GM04503 (cell line): ENCODE measurements at regions not wholly inside any gene's neighbourhood (a gene's known extent, or its start where the extent isn't known, plus 50 kb on each side); places are given as distances from the start of the nearest gene placed in this dataset.
"Not testable (repeated sequence)": the region's sequence is repeated elsewhere in the genome, so short reads cannot be mapped to it uniquely, and the experiment has no call there.

Experiments
- DNase-seq: peaks from one replicate; pipeline ENCODE4 v3.0.0-alpha.2; 2012; ENCODE audit warnings: low read depth

- peak; percentile 81 for DNase-seq
Measured at GRCh38 chrX:111041018-111041462, 55.0 kb upstream of the PAK3 start.

GRCh38 chrX:111040377-111041017 lies 55.5 kb upstream of the PAK3 start:
- DNase-seq, result no peak

DNA sequence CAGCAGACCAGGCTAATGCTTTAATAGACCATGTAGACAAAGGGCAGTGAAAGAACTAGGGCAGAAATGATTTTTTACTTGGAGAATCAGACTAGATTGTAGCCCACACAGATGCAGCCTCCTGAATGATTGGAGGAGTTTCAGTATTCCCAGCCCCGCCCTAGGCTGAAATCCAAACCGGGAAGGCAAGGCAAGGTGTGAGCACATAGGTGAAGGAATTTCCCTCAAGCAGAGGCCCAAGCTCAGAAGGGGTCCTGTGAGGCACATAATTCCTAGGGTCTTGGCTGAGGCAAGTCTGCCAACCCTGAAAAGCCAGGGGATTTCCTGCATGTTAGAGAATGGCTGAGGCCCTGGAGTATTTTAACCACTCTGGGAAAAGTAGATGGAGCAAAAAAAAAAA lies 56.4 kb upstream of the PAK3 start:
- DNase-seq, result no peak

- DNase-seq, result no peak
Measured at GRCh38 chrX:111035991-111036390, 60.0 kb upstream of the PAK3 start.

DNA sequence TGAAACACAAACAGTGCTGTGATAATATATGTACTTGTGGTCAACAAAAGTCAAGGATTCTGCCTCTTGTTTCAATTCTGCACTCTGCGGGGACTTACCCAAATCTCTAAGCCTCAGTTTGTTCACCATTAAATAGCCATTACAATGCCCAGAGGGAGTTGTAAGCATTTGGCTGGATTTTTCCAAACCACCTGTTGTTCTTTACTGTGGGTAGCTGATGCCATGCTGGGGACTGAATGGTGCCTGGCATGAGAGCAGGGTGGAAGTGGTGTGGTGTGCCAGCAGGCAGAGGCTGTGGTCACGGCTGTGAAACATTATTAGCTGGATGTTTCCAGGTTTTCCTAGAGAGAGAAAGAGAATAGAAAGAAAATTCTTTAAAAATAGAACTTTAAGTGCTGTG lies 60.7 kb upstream of the PAK3 start:
- DNase-seq, result no peak

- DNase-seq, result not testable (repeated sequence)
Measured at GRCh38 chrX:111022998-111023397, 73.0 kb upstream of the PAK3 start.

GRCh38 chrX:111020283-111020682 lies 75.7 kb upstream of the PAK3 start:
- no peak for DNase-seq

- no peak for DNase-seq
Measured at GRCh38 chrX:111013778-111014455, 82.1 kb upstream of the PAK3 start.

GRCh38 chrX:111010111-111010510 lies 85.9 kb upstream of the PAK3 start:
- DNase-seq, result no peak

- no peak for DNase-seq
Measured at GRCh38 chrX:111009256-111009655, 86.7 kb upstream of the PAK3 start.

GRCh38 chrX:111008126-111008525 lies 87.9 kb upstream of the PAK3 start:
- DNase-seq, result no peak

DNA sequence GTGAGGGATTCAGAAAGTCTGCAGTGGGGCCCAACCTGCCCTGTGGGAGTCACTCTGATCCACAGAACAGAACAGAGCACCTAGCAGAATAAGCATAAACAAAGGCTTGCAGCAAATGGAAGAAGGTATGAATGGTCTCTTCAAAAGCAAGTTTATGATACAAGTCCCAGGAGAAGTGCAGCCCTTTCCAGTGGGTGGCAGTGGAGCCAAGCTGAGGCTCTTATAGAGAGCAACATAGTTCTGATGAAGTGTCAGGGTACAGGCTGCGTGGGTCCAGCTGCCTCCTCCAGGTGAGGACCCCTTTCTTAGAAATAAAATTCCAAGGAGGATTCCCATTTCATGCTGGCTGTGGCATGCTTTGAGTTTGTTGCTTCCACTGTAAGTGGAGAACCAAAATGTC lies 88.8 kb upstream of the PAK3 start:
- no peak for DNase-seq

- DNase-seq, result no peak
Measured at GRCh38 chrX:111006116-111006515, 89.9 kb upstream of the PAK3 start.

DNA sequence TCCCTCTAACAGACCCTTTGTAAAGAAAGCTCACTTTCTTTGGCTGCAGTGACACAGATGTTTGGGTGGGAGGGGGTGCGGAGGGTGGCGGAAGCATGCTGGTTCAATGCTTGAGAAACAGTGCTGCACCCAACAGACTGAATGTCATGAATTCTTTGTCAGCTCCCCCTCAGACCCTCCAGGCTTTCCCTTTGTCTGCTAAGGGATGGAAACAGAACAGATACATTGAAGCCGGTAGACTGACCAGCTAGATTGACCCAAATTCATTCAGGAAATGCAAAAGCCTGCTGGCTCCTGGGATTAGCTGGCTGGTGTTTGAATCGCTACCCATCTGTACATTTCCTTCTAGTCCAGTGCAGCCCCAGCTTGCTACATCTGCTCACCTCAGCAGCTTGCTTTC lies 90.8 kb upstream of the PAK3 start:
- DNase-seq, result no peak

DNA sequence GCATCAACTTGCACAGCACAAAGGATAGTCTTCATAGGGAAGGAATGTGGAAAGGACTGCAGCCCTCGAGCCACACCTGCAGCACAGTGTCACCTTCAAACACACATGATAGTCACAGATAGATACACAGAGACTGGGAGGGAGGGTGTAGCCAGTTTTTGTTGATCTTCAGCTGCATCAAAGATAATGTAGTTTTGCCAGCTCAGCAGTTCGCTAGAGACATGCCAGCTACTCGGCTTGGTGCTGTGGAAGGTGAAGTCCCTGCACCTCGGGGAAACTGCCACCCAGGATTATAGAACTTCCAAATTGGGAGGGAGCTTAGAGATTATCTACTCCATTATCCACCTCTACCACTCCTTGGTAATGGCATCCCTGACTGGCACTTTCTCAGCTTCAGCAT lies 92.9 kb upstream of the PAK3 start:
- no peak for DNase-seq

- DNase-seq, result no peak
Measured at GRCh38 chrX:110992611-110993010, 103.4 kb upstream of the PAK3 start.

- no peak for DNase-seq
Measured at GRCh38 chrX:110989869-110990268, 106.1 kb upstream of the PAK3 start.

GRCh38 chrX:110989447-110989846 lies 106.5 kb upstream of the PAK3 start:
- DNase-seq, result no peak

DNA sequence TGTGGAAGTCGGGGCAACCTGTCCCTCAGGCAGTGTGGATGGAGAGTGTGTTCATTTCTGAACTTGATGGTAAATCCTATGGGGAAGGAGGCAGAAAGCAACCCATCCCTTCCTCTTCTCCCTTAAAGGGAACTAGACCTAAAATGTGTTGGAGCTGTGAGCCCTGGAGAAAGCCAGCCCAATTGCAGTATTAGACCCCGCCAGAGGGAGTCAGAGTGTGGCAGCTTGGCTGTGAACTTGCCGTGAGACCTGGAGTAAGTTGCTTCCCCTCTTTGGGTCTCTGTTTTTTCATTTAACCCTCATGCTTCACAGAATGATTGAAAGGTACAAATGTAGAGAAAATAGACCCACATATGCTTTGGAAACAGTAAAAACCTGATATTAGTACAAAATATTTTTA lies 108.7 kb upstream of the PAK3 start:
- no peak for DNase-seq

GRCh38 chrX:110985470-110985869 lies 110.5 kb upstream of the PAK3 start:
- DNase-seq, result no peak

GRCh38 chrX:110983024-110983423 lies 113.0 kb upstream of the PAK3 start:
- DNase-seq, result no peak

DNA sequence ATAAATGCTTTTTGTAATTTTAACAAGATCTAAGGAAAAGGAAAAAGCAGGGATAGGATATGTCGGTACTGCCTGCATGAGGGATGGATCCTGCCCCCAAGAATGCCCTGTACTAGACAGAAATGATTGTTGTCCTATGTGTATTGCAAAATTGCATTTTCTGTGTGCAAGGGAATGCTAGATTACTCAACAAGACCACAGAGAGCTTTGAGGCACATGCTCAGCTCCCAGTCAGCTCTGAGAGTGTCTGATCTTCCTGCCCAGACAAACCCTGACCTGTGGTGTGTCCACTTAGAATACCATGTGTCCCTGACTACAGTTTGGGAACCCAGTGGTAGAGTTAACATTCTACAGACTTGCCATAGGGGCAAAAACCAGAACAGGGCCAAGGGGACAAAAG lies 129.2 kb upstream of the PAK3 start:
- DNase-seq, result peak; percentile 4

GRCh38 chrX:110966091-110966454 lies 129.9 kb upstream of the PAK3 start:
- DNase-seq, result no peak
